GM12872 (cell line): ENCODE measurements at regions not wholly inside any gene's neighbourhood (a gene's known extent, or its start where the extent isn't known, plus 50 kb on each side); places are given as distances from the start of the nearest gene placed in this dataset.

Experiments
- CTCF ChIP-seq: IDR thresholded peaks from 3 replicates; pipeline ENCODE4 v1.5.1; 2011; ENCODE audit warnings: low read depth, mild to moderate bottlenecking, low read length, moderate library complexity; ENCODE audit not compliant: insufficient read depth

DNA sequence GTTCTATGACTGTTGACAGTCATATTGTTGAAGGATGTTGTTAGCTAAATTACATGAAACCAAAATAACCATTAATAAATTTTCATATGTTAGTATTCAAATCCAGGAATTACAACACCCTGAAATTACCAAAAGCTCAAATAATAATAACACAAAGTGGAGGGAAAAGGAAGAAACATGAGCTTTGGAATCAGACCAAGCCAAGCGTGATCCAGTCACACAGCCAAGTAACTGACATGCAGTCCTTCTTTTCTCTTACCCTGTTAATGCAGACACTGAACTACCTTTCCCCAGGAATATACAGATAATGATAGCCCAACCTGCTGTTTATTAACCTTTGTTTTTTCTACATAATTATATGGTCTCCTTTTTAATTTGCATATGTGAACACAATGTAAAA lies 130.2 kb downstream of the HS3ST1 start:
- TF ChIP-seq CTCF, result no peak

DNA sequence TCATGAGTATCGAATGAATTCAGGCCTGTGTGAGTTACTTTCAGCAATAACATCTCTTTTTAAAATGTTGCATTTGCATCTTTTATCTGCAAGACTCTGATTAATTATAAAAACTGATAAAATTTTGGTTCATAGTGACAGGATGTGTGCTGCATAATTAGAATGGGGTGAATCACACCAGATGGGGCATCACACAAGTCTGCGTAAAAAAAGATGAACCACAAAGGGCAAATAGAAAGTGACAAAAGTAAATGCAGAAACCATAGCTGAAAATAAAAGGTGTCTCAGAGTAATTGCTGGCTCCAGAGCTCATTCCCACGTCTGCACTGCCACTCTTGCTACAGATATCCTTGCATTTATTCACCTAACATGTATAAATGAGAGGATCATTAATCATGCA lies 131.1 kb downstream of the HS3ST1 start:
- TF ChIP-seq CTCF, result no peak

DNA sequence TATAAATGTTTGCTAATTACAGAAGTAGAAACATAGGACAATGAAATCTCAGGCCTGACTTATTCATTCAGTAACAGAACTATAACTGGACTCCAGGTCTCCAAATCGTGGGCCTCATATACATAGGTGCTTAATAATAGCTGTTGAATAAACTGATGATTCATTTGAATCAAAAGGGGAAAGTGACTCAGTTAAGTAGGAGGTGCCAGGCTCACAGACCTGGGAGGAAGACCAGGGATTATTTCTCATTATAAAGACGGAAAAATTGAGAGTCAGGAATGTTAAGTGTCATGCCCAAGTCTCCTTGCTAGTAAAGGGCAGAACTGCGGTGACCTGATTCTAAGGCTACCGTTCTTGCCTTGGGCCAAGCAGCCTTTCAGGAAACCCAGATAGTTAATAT lies 131.5 kb downstream of the HS3ST1 start:
- no peak for TF ChIP-seq CTCF

GRCh38 chr4:11293866-11294265 lies 134.8 kb downstream of the HS3ST1 start:
- no peak for TF ChIP-seq CTCF

GRCh38 chr4:11287055-11287454 lies 141.6 kb downstream of the HS3ST1 start:
- no peak for TF ChIP-seq CTCF

DNA sequence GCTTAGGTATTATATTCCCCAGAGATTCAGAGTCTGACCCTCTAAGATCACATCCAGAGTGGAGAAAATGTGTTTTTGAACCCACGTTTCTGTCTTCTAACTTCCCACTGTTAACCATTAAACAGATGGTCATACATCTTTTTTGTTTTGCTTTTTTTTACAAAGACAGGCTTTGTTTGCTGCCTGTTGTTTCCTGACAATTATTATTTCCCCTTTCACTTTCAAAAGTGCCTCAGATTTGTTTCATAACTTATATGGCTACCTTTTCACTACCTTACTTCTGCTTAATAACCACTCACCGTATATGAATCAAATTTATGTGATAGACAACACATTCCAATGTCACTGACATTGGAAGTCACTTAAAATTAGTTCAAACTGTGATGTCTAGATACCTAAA lies 142.2 kb downstream of the HS3ST1 start:
- no peak for TF ChIP-seq CTCF

DNA sequence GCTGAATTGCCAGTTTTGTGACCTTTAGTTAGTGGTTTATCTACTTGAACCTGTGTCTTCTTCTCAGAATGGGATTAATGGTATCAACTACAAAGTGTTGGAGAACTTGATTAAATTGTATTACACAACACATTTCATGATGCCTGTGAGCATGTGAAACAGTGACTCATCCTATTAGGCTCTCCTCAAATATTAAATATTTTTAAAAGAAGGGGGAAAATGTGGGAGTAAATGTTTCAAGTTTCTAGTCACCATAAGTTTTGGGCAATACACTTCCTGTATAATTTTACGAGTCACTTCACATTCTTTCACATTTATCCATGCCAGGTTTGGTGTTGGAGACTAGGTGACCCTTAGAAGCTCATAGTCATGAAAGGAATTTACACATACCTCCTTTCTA lies 147.0 kb downstream of the HS3ST1 start:
- TF ChIP-seq CTCF, result no peak

- no peak for TF ChIP-seq CTCF
Observed at GRCh38 chr4:11271263-11271662, 157.4 kb downstream of the HS3ST1 start.
